GM12865 (cell line): ENCODE measurements at regions not wholly inside any gene's neighbourhood (a gene's known extent, or its start where the extent isn't known, plus 50 kb on each side); places are given as distances from the start of the nearest gene placed in this dataset.
A peak's percentile ranks its signal among the peaks of the same experiment; 100 is the strongest.
"Not testable (repeated sequence)": the region's sequence is repeated elsewhere in the genome, so short reads cannot be mapped to it uniquely, and the experiment has no call there.

Experiments
- DNase-seq: peaks from one replicate; pipeline ENCODE4 v3.0.0; 2010; ENCODE audit warnings: low read depth
- H3K4me3 ChIP-seq: 2 replicates; pipeline ENCODE4 v1.5.1; 2011; ENCODE audit warnings: mild to moderate bottlenecking, low read depth, low read length, control low read depth
- CTCF ChIP-seq: IDR thresholded peaks from 2 replicates; pipeline ENCODE4 v1.5.1; 2011; ENCODE audit warnings: low read length, control low read depth, low read depth, inconsistent platforms; ENCODE audit not compliant: insufficient read depth; ENCODE audit errors: missing control alignments

DNA sequence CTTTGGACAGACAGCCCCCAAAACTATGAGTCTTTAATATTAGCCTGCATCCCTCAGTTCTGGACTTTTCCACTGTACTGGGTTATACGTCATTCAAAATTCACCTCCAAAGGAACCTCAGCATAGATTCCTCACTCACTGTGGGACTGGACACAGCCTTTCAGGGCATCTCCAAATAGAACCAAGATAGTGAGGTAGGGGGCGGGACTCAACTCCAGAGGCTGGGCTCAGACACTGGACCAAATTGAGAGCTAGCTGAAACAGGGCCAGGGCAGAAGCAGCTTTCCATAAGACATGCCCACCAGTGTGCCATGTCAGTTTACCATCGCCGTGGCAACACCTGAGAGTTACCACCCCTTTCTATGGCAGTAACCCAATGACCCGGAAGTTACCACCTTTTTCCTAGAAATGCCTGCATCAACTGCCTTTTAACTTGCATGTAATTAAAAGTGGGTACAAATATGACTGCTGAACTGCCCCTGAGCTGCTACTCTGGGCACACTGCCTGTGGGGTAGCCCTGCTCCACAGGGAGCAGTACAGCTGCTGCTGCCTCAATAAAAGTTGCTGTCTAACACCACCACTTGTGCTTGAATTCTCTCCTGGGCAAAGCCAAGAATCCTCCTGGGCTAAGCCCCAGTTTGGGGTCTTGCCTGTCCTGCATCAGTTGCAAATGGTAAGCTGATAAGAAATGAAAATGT is 274.7 kb downstream of the ANAPC1 start:
- DNase-seq, H3K4me3 ChIP-seq: not testable (repeated sequence)

DNA sequence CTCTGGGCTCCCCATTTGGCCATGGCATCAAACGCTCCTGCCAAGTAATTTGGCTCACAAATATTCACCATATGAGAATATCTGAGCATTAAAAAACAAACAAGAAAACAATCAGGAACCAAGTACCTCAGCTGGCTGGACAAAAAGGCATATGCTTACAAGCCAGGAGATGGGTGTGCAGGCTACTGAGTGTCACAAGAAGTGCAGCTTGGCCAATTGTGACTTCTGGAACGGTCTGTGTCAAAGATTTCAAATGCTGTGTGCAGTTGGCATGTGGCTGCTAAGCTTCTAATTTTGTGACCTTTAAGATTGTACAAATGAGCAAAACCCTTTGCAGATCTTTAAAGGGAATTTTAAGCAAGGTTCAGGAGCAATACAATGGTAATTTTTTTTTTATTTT is 274.0 kb downstream of the ANAPC1 start:
- H3K4me3 ChIP-seq, DNase-seq: not testable (repeated sequence)

- no peak overlapping the region for H3K4me3 ChIP-seq
- no peak for TF ChIP-seq CTCF
- no peak for DNase-seq
Measured at GRCh38 chr2:111616651-111617218, 267.3 kb downstream of the ANAPC1 start.

DNA sequence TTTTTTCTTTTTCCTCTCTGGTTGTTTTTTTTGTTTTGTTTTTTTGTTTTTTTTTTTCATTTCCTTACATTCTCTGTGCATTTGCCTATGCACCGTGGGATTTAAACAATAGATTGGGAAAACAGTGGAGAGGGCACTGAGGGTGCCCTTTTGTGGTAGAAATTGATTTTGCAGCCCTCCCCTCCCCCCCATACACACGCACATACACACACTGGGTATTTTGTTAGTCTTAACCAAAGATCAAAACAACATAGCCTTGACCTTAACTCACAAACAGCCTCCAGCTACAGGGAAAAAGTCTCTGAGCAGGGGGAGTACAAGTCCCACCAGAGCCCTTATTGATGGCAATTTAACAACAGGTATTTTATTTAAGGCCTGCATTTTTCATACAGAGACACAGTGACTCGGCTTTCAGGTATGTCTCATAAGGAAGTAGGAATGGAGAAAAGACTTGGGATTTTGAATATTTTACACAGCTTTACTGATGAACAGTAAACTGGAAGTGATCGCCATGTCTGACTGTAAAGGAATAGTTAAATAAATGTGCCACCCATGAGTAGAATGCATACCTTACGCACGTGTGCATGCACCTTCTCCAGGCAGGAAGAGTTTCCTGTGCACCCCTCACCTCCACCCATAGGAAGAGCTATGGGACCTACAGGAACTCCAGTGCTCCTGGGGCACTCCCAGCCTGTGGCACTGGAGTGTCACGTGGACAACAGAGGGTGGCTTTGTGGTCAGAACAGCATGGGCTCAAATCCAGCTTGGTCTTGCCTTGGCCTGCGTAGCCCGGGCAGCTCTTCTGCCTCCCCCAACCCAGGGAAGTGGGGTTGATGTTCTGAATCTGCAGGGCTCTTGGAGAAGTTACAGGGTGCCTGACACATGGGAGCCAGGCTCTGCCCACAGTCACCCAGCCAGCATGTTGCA is 266.4 kb downstream of the ANAPC1 start:
- H3K4me3 ChIP-seq, result no peak overlapping the region
- TF ChIP-seq CTCF, result no peak
- DNase-seq, result no peak

- no peak for TF ChIP-seq CTCF
- DNase-seq, result no peak
- H3K4me3 ChIP-seq, result no peak overlapping the region
Measured at GRCh38 chr2:111618226-111618977, 265.6 kb downstream of the ANAPC1 start.

GRCh38 chr2:111618978-111619902 is 264.8 kb downstream of the ANAPC1 start:
- DNase-seq, result no peak
- TF ChIP-seq CTCF, result peak; percentile 7
- no peak overlapping the region for H3K4me3 ChIP-seq

- no peak for TF ChIP-seq CTCF
- H3K4me3 ChIP-seq, result no peak overlapping the region
- DNase-seq, result no peak
Measured at GRCh38 chr2:111620281-111620680, 263.7 kb downstream of the ANAPC1 start.
